K562 (cell line): ENCODE measurements at regions not wholly inside any gene's neighbourhood (a gene's known extent, or its start where the extent isn't known, plus 50 kb on each side); places are given as distances from the start of the nearest gene placed in this dataset.

Source experiments
- CXXC5 ChIP-seq: fragments of 250-450 bp; sonication (Bioruptor Pico); IDR thresholded peaks from 2 replicates; pipeline ENCODE4 v1.8.0; 2022; ENCODE audit warnings: inconsistent platforms, mild to moderate bottlenecking, moderate library complexity
- ETS2 ChIP-seq: IDR thresholded peaks from 2 replicates; pipeline ENCODE4 v1.6.1; 2016; ENCODE audit warnings: borderline replicate concordance, missing genetic modification characterization, mild to moderate bottlenecking, moderate library complexity, missing compliant biosample characterization; ENCODE audit not compliant: poor library complexity, severe bottlenecking
- EZH2 ChIP-seq: IDR thresholded peaks from 2 replicates; pipeline ENCODE4 v1.6.1; 2012; ENCODE audit warnings: low read depth, mild to moderate bottlenecking, inconsistent platforms, low read length, borderline replicate concordance
- FOXJ2 ChIP-seq: fragments of 200-800 bp; sonication (Bioruptor generic); IDR thresholded peaks from 2 replicates; pipeline ENCODE4 v1.6.1; 2016; ENCODE audit warnings: missing genetic modification characterization, missing compliant biosample characterization
- HOXB6 ChIP-seq: fragments of 250-450 bp; sonication (Bioruptor Pico); IDR thresholded peaks from 2 replicates; pipeline ENCODE4 v1.5.1; 2022; ENCODE audit warnings: mild to moderate bottlenecking, borderline replicate concordance
- MIER1 ChIP-seq: fragments of 450-650 bp; IDR thresholded peaks from 2 replicates; pipeline ENCODE4 v1.6.1; 2016; ENCODE audit warnings: antibody characterized with exemption, mild to moderate bottlenecking, low read depth
- OTX1 ChIP-seq: fragments of 450-650 bp; formaldehyde crosslinking; IDR thresholded peaks from 2 replicates; pipeline ENCODE4 v1.4.0; 2022; ENCODE audit warnings: mild to moderate bottlenecking
- POU5F1 ChIP-seq: fragments of 150-350 bp; IDR thresholded peaks from 2 replicates; pipeline ENCODE4 v1.6.1; 2014; ENCODE audit warnings: borderline replicate concordance, low read length, low read depth, mild to moderate bottlenecking; ENCODE audit not compliant: partially characterized antibody
- PPARD ChIP-seq: fragments of 250-450 bp; sonication (Bioruptor Pico); IDR thresholded peaks from 2 replicates; pipeline ENCODE4 v1.8.0; 2022; ENCODE audit warnings: inconsistent platforms, mild to moderate bottlenecking, moderate library complexity
- RBM17 ChIP-seq: fragments of 200-400 bp; formaldehyde crosslinking; IDR thresholded peaks from 2 replicates; pipeline ENCODE4 v1.6.1; 2017; ENCODE audit warnings: low read depth, mild to moderate bottlenecking, low read length, borderline replicate concordance
- RBM25 ChIP-seq: fragments of 200-400 bp; formaldehyde crosslinking; IDR thresholded peaks from 2 replicates; pipeline ENCODE4 v1.6.1; 2018; ENCODE audit warnings: low read length, low read depth, moderate library complexity; ENCODE audit not compliant: severe bottlenecking
- ZNF174 ChIP-seq: fragments of 250-450 bp; sonication (Bioruptor Pico); IDR thresholded peaks from 2 replicates; pipeline ENCODE4 v1.4.0; 2020; ENCODE audit warnings: mild to moderate bottlenecking
- ZNF263 ChIP-seq: sonication (generic); formaldehyde crosslinking; IDR thresholded peaks from 2 replicates; pipeline ENCODE4 v1.8.0; 2022; ENCODE audit warnings: mild to moderate bottlenecking, missing genetic modification reagents, borderline replicate concordance
- ZNF780A ChIP-seq: fragments of 250-450 bp; sonication (Bioruptor Pico); IDR thresholded peaks from 2 replicates; pipeline ENCODE4 v1.5.0; 2021; ENCODE audit warnings: mild to moderate bottlenecking
- ZSCAN29 ChIP-seq: fragments of 450-650 bp; IDR thresholded peaks from 2 replicates; pipeline ENCODE4 v1.6.1; 2017
- ZZZ3 ChIP-seq: fragments of 450-650 bp; IDR thresholded peaks from 2 replicates; pipeline ENCODE4 v1.6.1; 2016; ENCODE audit warnings: antibody characterized with exemption, mild to moderate bottlenecking, moderate library complexity
- TF ChIP-seq, protein P1 (sequence below): sonication (generic); formaldehyde crosslinking; IDR thresholded peaks from 2 replicates; pipeline ENCODE4 v1.8.1; 2023; ENCODE audit warnings: missing genetic modification reagents, mild to moderate bottlenecking, borderline replicate concordance
- TF ChIP-seq, protein P2 (sequence below): conservative IDR thresholded peaks from 2 replicates; pipeline ENCODE4 v1.6.1; 2011; ENCODE audit warnings: low read depth, mild to moderate bottlenecking, low read length; ENCODE audit not compliant: control insufficient read depth
- TF ChIP-seq, protein P3 (sequence below): fragments of 450-650 bp; formaldehyde crosslinking; IDR thresholded peaks from 2 replicates; pipeline ENCODE4 v1.4.0; 2020; ENCODE audit warnings: mild to moderate bottlenecking, moderate library complexity
- TF ChIP-seq, protein P4 (sequence below): fragments of 200-800 bp; sonication (Bioruptor generic); IDR thresholded peaks from 2 replicates; pipeline ENCODE4 v1.6.1; 2017; ENCODE audit warnings: missing genetic modification characterization, missing compliant biosample characterization

DNA sequence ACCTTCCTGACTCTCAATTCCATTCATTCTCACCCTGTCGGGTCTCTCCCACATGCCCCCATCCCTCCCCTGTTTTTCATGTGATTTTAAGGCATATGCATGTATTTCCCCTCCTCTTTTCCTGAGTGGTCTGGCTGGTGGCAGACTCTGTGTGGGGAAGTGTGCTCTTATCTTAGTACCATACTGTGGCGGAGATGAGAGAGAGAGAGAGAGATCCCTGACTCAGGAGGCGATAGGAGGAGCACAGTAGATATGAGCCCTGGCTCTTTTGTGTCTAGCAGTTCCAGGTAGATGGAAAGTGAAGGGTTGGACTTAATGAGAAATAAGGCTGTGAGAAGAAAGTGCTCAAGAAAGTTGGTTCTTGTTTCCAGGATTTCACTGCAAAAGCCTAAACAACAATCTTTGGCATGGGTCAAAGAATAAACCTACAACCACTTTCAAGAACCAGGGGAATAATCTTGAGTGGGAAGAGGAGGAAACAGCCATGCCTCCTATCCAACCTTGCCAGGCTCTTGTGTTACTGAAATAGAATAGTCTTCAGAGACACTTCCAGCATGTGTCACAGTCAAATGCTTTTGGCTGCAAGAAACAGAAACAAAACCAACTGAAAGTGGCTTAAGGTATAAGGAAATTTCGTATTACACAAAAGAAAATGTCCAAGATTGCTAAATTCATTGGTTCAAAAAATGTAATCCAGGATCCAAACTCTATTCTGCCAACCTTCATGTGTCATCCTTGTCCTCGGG lies 123.8 kb upstream of the MYLIP start (continued):
- TF ChIP-seq, protein P1, sequence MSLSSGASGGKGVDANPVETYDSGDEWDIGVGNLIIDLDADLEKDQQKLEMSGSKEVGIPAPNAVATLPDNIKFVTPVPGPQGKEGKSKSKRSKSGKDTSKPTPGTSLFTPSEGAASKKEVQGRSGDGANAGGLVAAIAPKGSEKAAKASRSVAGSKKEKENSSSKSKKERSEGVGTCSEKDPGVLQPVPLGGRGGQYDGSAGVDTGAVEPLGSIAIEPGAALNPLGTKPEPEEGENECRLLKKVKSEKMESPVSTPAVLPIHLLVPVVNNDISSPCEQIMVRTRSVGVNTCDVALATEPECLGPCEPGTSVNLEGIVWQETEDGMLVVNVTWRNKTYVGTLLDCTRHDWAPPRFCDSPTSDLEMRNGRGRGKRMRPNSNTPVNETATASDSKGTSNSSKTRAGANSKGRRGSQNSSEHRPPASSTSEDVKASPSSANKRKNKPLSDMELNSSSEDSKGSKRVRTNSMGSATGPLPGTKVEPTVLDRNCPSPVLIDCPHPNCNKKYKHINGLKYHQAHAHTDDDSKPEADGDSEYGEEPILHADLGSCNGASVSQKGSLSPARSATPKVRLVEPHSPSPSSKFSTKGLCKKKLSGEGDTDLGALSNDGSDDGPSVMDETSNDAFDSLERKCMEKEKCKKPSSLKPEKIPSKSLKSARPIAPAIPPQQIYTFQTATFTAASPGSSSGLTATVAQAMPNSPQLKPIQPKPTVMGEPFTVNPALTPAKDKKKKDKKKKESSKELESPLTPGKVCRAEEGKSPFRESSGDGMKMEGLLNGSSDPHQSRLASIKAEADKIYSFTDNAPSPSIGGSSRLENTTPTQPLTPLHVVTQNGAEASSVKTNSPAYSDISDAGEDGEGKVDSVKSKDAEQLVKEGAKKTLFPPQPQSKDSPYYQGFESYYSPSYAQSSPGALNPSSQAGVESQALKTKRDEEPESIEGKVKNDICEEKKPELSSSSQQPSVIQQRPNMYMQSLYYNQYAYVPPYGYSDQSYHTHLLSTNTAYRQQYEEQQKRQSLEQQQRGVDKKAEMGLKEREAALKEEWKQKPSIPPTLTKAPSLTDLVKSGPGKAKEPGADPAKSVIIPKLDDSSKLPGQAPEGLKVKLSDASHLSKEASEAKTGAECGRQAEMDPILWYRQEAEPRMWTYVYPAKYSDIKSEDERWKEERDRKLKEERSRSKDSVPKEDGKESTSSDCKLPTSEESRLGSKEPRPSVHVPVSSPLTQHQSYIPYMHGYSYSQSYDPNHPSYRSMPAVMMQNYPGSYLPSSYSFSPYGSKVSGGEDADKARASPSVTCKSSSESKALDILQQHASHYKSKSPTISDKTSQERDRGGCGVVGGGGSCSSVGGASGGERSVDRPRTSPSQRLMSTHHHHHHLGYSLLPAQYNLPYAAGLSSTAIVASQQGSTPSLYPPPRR (CRISPR knock-in tag): no peak
- TF ChIP-seq, protein P2, sequence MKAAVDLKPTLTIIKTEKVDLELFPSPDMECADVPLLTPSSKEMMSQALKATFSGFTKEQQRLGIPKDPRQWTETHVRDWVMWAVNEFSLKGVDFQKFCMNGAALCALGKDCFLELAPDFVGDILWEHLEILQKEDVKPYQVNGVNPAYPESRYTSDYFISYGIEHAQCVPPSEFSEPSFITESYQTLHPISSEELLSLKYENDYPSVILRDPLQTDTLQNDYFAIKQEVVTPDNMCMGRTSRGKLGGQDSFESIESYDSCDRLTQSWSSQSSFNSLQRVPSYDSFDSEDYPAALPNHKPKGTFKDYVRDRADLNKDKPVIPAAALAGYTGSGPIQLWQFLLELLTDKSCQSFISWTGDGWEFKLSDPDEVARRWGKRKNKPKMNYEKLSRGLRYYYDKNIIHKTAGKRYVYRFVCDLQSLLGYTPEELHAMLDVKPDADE: no peak
- TF ChIP-seq OTX1 (no peak), ZNF174 (CRISPR knock-in tag) (no peak), RBM25 (no peak), HOXB6 (no peak), ZNF780A (CRISPR knock-in tag) (no peak), ZZZ3 (no peak), FOXJ2 (tag) (peak; percentile 74), EZH2 (no peak), ZNF263 (no peak), CXXC5 (CRISPR knock-in tag) (peak; percentile 94), RBM17 (no peak), ZSCAN29 (peak; percentile 30; the same call in 1 of the 2 replicates), POU5F1 (no peak), PPARD (CRISPR knock-in tag) (no peak), ETS2 (tag) (no peak), MIER1 (no peak)
- TF ChIP-seq, protein P3, sequence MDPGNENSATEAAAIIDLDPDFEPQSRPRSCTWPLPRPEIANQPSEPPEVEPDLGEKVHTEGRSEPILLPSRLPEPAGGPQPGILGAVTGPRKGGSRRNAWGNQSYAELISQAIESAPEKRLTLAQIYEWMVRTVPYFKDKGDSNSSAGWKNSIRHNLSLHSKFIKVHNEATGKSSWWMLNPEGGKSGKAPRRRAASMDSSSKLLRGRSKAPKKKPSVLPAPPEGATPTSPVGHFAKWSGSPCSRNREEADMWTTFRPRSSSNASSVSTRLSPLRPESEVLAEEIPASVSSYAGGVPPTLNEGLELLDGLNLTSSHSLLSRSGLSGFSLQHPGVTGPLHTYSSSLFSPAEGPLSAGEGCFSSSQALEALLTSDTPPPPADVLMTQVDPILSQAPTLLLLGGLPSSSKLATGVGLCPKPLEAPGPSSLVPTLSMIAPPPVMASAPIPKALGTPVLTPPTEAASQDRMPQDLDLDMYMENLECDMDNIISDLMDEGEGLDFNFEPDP (CRISPR knock-in tag): no peak
- TF ChIP-seq, protein P4, sequence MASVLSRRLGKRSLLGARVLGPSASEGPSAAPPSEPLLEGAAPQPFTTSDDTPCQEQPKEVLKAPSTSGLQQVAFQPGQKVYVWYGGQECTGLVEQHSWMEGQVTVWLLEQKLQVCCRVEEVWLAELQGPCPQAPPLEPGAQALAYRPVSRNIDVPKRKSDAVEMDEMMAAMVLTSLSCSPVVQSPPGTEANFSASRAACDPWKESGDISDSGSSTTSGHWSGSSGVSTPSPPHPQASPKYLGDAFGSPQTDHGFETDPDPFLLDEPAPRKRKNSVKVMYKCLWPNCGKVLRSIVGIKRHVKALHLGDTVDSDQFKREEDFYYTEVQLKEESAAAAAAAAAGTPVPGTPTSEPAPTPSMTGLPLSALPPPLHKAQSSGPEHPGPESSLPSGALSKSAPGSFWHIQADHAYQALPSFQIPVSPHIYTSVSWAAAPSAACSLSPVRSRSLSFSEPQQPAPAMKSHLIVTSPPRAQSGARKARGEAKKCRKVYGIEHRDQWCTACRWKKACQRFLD (CRISPR knock-in tag): no peak
